Lower leg skin (tissue), 4 donors: ENCODE measurements at regions not wholly inside any gene's neighbourhood (a gene's known extent, or its start where the extent isn't known, plus 50 kb on each side); places are given as distances from the start of the nearest gene placed in this dataset.
"Not testable (repeated sequence)": the region's sequence is repeated elsewhere in the genome, so short reads cannot be mapped to it uniquely, and the experiment has no call there.

ENCODE experiments used
- DNase-seq, 2 donors: peaks; one replicate each; pipeline ENCODE4 v3.0.0-alpha.2; 2019; ENCODE audit warnings: low spot score in 2 of 2
- H3K4me3 ChIP-seq: fragments of 200-600 bp; sonication (generic); 2 replicates; pipeline ENCODE4 v1.5.1; 2017; ENCODE audit warnings: mild to moderate bottlenecking, low read depth; ENCODE audit not compliant: poor library complexity, severe bottlenecking
- CTCF ChIP-seq, 3 donors: fragments of 450-650 bp; IDR thresholded peaks; one replicate each; pipeline ENCODE4 v1.5.1; 2016; ENCODE audit warnings: antibody characterized with exemption in 3 of 3, mild to moderate bottlenecking in 3 of 3, moderate library complexity in 2 of 3
- POLR2A ChIP-seq, 2 donors: fragments of 450-650 bp; IDR thresholded peaks; one replicate each; pipeline ENCODE4 v1.6.1; 2016 to 2017; ENCODE audit warnings: antibody characterized with exemption in 2 of 2, mild to moderate bottlenecking in 1 of 2, moderate library complexity in 1 of 2
- WGBS, 2 donors: methylation state at CpG; one replicate each; pipeline ENCODE4 v1.1.5; 2018; 5-methylcytosine and 5-hydroxymethylcytosine counted together
- intact Hi-C: fragments of 100-400 bp; cut with DNase I; formaldehyde crosslinking; loops from one replicate; pipeline ENCODE4 v1.15.0; 2023; ENCODE audit warnings: low total_unique reads

- DNase-seq, result no peak
- 49 to 56% methylated on average over 5 of the region's 5 CpGs for WGBS, 2 donors
- intact Hi-C loops, result no loop called here
- TF ChIP-seq POLR2A (IDR thresholded peaks at IDR 0.05) (no peak), CTCF (IDR thresholded peaks at IDR 0.05) (no peak)
- H3K4me3 ChIP-seq, result no peak overlapping the region
Observed at GRCh38 chr2:21837168-21837960, 713.6 kb downstream of the TDRD15 start.

GRCh38 chr2:21841341-21841740 is 717.6 kb downstream of the TDRD15 start:
- H3K4me3 ChIP-seq, result no peak overlapping the region
- WGBS, 2 donors, result 66 to 71% methylated on average over 2 to 3 of the region's 3 CpGs
- no peak for TF ChIP-seq POLR2A (IDR thresholded peaks at IDR 0.05)
- no peak for TF ChIP-seq CTCF (IDR thresholded peaks at IDR 0.05)
- DNase-seq, result no peak
- intact Hi-C loops, result no loop called here

GRCh38 chr2:21850367-21850766 is 726.6 kb downstream of the TDRD15 start:
- WGBS, 2 donors, result 70 to 71% methylated on average over 7 of the region's 7 CpGs
- DNase-seq, H3K4me3 ChIP-seq, intact Hi-C loops: not testable (repeated sequence)

GRCh38 chr2:21854938-21855337 is 731.2 kb downstream of the TDRD15 start:
- WGBS, 2 donors, result 75 to 88% methylated on average over 3 of the region's 3 CpGs
- H3K4me3 ChIP-seq, result no peak overlapping the region
- intact Hi-C loops, result no loop called here
- TF ChIP-seq CTCF (IDR thresholded peaks at IDR 0.05), result no peak
- no peak for TF ChIP-seq POLR2A (IDR thresholded peaks at IDR 0.05)
- DNase-seq, result no peak

GRCh38 chr2:21856708-21857107 is 732.9 kb downstream of the TDRD15 start:
- H3K4me3 ChIP-seq, result no peak overlapping the region
- WGBS, 2 donors, result 76 to 78% methylated on average over 3 of the region's 3 CpGs
- DNase-seq, result no peak
- TF ChIP-seq POLR2A (IDR thresholded peaks at IDR 0.05), result no peak
- TF ChIP-seq CTCF (IDR thresholded peaks at IDR 0.05), result no peak
- intact Hi-C loops, result no loop called here

- TF ChIP-seq POLR2A (IDR thresholded peaks at IDR 0.05) (no peak), CTCF (IDR thresholded peaks at IDR 0.05) (no peak)
- intact Hi-C loops, result no loop called here
- DNase-seq, result no peak
- WGBS, 2 donors, result 62 to 70% methylated on average over 2 of the region's 2 CpGs
- no peak overlapping the region for H3K4me3 ChIP-seq
Observed at GRCh38 chr2:21860907-21861306, 737.1 kb downstream of the TDRD15 start.
